Eye (tissue), 1 donor: ENCODE measurements at regions not wholly inside any gene's neighbourhood (a gene's known extent, or its start where the extent isn't known, plus 50 kb on each side); places are given as distances from the start of the nearest gene placed in this dataset.

Experiments
- DNase-seq: peaks from one replicate; pipeline ENCODE4 v3.0.0-alpha.2; 2015

GRCh38 chr13:75231235-75231634, 250.7 kb downstream of the TBC1D4 start:
- no peak for DNase-seq

GRCh38 chr13:75226733-75227435, 255.1 kb downstream of the TBC1D4 start:
- no peak for DNase-seq

- DNase-seq, result no peak
These were observed 255.9 kb downstream of the TBC1D4 start for GRCh38 chr13:75226092-75226491.

- DNase-seq, result no peak
These were observed 256.5 kb downstream of the TBC1D4 start for GRCh38 chr13:75225288-75226032.

- DNase-seq, result peak; percentile 49
These were observed 257.8 kb downstream of the TBC1D4 start for GRCh38 chr13:75224053-75224742.

- no peak for DNase-seq
These were observed 259.9 kb downstream of the TBC1D4 start for GRCh38 chr13:75222031-75222430.

- DNase-seq, result no peak
These were observed 261.1 kb downstream of the TBC1D4 start for GRCh38 chr13:75220861-75221260.

GRCh38 chr13:75220238-75220542, 261.8 kb downstream of the TBC1D4 start:
- no peak for DNase-seq

GRCh38 chr13:75219479-75220237, 262.3 kb downstream of the TBC1D4 start:
- peak; percentile 95 for DNase-seq

- DNase-seq, result peak; percentile 48
These were observed 264.0 kb downstream of the TBC1D4 start for GRCh38 chr13:75217949-75218348.

- DNase-seq, result peak; percentile 30
These were observed 265.9 kb downstream of the TBC1D4 start for GRCh38 chr13:75216038-75216437.

- no peak for DNase-seq
These were observed 267.1 kb downstream of the TBC1D4 start for GRCh38 chr13:75214846-75215245.

- no peak for DNase-seq
These were observed 279.0 kb downstream of the TBC1D4 start for GRCh38 chr13:75202981-75203380.

- DNase-seq, result no peak
These were observed 284.2 kb downstream of the TBC1D4 start for GRCh38 chr13:75197803-75198202.

GRCh38 chr13:75196147-75196837, 285.7 kb downstream of the TBC1D4 start:
- DNase-seq, result peak; percentile 63

- DNase-seq, result peak; percentile 81
These were observed 286.3 kb downstream of the TBC1D4 start for GRCh38 chr13:75195495-75196146.

- DNase-seq, result no peak
These were observed 287.1 kb downstream of the TBC1D4 start for GRCh38 chr13:75194717-75195462.

- DNase-seq, result no peak
These were observed 295.6 kb downstream of the TBC1D4 start for GRCh38 chr13:75186379-75186778.

GRCh38 chr13:75181906-75182305, 300.1 kb downstream of the TBC1D4 start:
- peak; percentile 72 for DNase-seq

GRCh38 chr13:75180805-75181455, 301.0 kb downstream of the TBC1D4 start:
- DNase-seq, result no peak

- peak; percentile 45 for DNase-seq
These were observed 303.5 kb downstream of the TBC1D4 start for GRCh38 chr13:75178436-75178835.
